GM12873 (cell line): ENCODE measurements at regions not wholly inside any gene's neighbourhood (a gene's known extent, or its start where the extent isn't known, plus 50 kb on each side); places are given as distances from the start of the nearest gene placed in this dataset.

ENCODE experiments used
- TF ChIP-seq, protein P1 (sequence below): IDR thresholded peaks from 2 replicates; pipeline ENCODE4 v1.5.1; 2012; ENCODE audit warnings: low read depth, mild to moderate bottlenecking, moderate library complexity, low read length, control low read depth; ENCODE audit not compliant: insufficient read depth; ENCODE audit errors: missing control alignments

DNA sequence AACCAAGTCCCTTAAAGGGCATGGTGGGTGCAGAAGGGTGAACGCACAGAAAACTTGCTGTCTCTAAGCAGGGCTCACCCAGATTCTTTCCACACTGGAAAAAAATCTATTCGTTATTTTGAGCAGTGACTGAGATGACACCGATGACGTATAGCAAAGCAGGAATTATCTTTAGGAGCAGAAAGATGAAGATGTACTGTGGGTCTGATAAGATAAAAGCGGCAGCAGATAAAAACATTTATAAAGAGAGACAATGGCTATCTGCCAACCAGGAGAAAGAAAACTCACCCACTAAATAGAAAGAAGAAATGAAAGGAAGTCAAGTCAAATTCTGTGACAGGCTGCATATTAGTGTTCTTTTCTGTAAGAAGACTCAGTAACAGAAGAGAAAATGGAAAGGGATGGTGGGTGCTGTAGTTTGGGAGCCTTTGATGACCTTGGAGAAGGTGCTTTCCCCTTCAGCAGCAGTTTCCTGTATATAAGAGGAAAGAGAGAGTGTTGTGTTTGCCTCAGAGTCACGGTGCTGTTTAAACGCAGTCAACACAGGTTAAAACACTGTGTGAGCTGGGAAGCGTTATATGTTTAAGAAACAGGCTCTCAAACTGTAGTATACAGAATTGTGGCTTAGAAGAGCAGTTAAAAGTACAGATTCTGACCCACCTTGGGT, 111.6 kb downstream of the AQP9 start:
- TF ChIP-seq, protein P1, sequence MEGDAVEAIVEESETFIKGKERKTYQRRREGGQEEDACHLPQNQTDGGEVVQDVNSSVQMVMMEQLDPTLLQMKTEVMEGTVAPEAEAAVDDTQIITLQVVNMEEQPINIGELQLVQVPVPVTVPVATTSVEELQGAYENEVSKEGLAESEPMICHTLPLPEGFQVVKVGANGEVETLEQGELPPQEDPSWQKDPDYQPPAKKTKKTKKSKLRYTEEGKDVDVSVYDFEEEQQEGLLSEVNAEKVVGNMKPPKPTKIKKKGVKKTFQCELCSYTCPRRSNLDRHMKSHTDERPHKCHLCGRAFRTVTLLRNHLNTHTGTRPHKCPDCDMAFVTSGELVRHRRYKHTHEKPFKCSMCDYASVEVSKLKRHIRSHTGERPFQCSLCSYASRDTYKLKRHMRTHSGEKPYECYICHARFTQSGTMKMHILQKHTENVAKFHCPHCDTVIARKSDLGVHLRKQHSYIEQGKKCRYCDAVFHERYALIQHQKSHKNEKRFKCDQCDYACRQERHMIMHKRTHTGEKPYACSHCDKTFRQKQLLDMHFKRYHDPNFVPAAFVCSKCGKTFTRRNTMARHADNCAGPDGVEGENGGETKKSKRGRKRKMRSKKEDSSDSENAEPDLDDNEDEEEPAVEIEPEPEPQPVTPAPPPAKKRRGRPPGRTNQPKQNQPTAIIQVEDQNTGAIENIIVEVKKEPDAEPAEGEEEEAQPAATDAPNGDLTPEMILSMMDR, result no peak

DNA sequence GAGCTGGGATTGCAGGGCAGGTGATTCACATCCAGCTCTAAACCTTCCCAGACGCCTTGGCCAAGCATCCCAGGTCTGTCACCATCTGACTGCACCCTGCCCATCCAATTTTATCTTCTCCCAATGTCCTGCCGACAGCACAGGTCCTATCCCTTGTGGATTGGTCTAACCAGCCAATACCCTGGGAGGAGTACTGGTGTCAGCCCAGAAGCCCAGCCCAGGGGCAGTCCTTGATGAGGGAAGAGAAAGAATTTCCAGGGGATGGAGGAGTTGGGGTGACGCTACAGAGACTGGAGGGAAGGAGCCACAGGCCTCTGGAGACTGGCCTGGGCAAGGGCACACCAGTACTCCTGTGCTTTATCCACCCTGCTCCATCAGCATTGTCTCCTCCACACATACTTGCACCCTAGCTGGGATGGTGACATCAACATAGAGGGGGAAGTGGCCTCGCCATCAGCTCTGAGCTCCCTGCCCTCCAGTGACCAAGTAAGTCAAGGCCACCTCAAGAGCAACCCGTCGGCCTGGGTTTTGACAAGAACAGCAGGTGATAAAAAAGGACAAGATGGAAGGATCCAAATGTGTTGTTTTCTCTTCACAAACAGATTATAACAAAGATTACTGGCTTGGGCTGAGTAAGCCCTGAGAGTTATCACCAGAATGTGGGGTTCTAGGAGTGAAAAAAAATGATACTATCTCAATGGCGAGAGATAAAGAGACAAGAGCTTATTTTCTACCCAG, 114.6 kb downstream of the AQP9 start:
- TF ChIP-seq, protein P1, result no peak

- TF ChIP-seq, protein P1, result no peak
Measured at GRCh38 chr15:58257776-58258325, 119.7 kb downstream of the AQP9 start.

DNA sequence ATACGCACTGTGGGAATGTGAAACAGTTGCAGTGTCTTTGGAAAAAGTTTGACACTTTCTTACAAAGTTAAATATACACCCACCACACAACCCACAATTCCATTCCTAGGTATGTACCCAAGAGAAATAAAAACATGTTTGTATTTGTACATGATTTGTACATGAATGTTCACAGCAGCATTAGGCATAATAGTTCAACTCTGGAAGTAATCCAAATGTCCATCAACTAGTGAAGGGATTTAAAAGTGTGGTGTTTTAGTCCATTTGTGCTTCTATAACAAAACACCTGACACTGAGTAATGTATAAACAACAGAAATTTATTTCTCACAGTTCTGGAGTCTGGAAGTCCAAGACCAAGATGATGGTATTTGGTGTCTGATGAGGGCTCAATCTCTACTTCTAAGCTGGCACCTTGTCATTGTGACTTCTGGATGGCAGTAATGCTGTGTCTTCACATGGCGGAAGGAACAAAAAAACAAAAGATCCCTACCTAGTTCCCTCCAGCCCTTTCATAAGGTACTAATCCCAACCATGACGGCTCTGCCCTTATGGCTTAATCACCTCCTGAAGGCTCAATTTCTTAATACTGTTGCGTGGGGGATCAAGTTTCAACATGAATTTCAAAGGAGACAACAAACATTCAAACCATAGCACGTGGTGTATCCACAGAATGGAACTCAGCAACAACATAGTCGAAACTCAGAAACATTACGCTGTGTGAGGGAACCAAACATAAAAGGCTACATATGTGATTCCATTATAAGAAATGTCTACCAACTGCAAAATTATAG, 120.5 kb downstream of the AQP9 start:
- TF ChIP-seq, protein P1, result no peak

GRCh38 chr15:58260205-58260724, 122.1 kb downstream of the AQP9 start:
- TF ChIP-seq, protein P1, result no peak

DNA sequence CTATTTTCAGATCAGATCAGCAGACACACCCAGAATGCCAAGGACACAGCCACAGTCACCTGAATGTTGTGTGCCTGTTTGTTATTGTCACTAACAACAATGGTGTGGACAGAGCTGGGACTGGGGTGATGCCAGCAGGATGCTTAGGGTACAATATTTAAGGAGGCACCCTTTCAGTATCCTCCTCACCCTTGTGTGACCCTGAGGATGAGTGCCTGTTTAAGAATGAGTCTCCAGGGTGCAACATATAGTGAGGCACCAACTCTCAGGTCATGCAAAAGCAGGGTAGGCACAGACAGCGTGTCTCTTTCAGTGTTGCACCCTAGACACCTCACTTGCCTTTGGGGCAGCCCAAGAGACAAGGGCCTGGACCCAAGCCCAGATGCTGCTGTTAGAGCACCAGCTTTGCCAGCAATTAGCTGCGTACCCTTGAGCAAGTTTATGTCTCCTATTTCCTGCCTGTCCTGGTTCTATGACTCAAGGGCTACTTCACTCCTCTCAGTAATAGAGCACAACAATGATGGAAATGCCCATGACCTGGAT, 122.6 kb downstream of the AQP9 start:
- TF ChIP-seq, protein P1, result no peak

DNA sequence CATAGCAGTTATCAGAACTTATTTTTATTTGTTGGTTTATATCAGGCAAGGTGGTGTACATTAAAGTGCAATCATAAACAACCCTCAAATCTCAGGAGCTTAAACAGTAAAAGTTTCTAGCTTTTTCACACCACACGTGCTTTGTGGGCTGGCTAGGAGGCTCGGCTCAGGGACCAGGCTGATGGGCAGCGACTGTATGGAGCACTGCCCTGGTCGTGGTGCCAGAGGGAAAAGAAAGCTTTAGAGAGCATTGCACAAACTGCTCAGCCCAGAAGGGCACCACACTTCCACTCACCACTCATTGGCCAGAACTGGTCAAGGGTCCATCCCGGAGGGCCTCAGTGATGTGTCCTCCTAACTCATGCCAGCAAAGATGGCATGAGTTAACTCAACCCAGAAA, 123.2 kb downstream of the AQP9 start:
- TF ChIP-seq, protein P1, result no peak
